ENCODE measurements at regions not wholly inside any gene's neighbourhood (a gene's known extent, or its start where the extent isn't known, plus 50 kb on each side); places are given as distances from the start of the nearest gene placed in this dataset.
A peak's percentile ranks its signal among the peaks of the same experiment; 100 is the strongest.

GRCh38 chr1:238592621-238593020 is 701.9 kb upstream of the ZP4 start:
- DNase-seq (ENCODE audit: low read depth in 1 of 2, low spot score in 1 of 2): no peak
- no peak for FAIRE-seq
- TF ChIP-seq CBX2 (IDR thresholded peaks at IDR 0.05; ENCODE audit: borderline replicate concordance, low read depth) (no peak), PHF8 (IDR thresholded peaks at IDR 0.05; ENCODE audit: borderline replicate concordance, low read depth) (no peak), RARB (CRISPR knock-in tag; IDR thresholded peaks at IDR 0.05) (no peak)
- Histone ChIP-seq H3K9me3 (no peaks in the 10 kb centered on the region), H3K4me2 (no peak overlapping the region), H3K4me1 (no peaks in the 10 kb centered on the region), H3K4me3 (no peak overlapping the region), H3K27ac (no peak overlapping the region)
- no peak for ATAC-seq
- POLR2A ChIA-PET: no interaction called here
- CTCF ChIA-PET: no interaction called here
- WGBS (ENCODE audit: missing lambda C conversion rate): 12% methylated on average over 7 of the region's 7 CpGs

GRCh38 chr1:238589843-238590435 is 699.2 kb upstream of the ZP4 start:
- TF ChIP-seq KDM1A (IDR thresholded peaks at IDR 0.05; ENCODE audit: low read depth) (no peak), MAFK (IDR thresholded peaks at IDR 0.05; ENCODE audit: partially characterized antibody) (peak; percentile 86)
- ATAC-seq (no peak), FAIRE-seq (no peak), DNase-seq (ENCODE audit: low read depth in 1 of 2, low spot score in 1 of 2) (no peak)
- Histone ChIP-seq H3K4me1 (no peaks in the 10 kb centered on the region), H3K9me3 (no peaks in the 10 kb centered on the region), H3K4me3 (no peak overlapping the region), H3K27ac (no peak overlapping the region), H3K4me2 (no peak overlapping the region)
- WGBS (ENCODE audit: missing lambda C conversion rate): 39% methylated on average over 9 of the region's 9 CpGs
- CTCF ChIA-PET: no interaction called here
- POLR2A ChIA-PET: no interaction called here

- ChIA-PET CTCF (no interaction called here), POLR2A (no interaction called here)
- H3K4me2 ChIP-seq: no peak overlapping the region
- DNase-seq (ENCODE audit: low read depth in 1 of 2, low spot score in 1 of 2) (no peak), ATAC-seq (no peak), FAIRE-seq (no peak)
- no peaks in the 10 kb centered on the region for H3K4me1 ChIP-seq
- no peak overlapping the region for H3K4me3 ChIP-seq
- H3K9me3 ChIP-seq: no peaks in the 10 kb centered on the region
- H3K27ac ChIP-seq: no peak overlapping the region
- WGBS (ENCODE audit: missing lambda C conversion rate): 4% methylated on average over 3 of the region's 3 CpGs
- no peak for TF ChIP-seq FOXS1 (CRISPR knock-in tag; IDR thresholded peaks at IDR 0.05)
- TF ChIP-seq ESRRA (IDR thresholded peaks at IDR 0.05; ENCODE audit: borderline replicate concordance, low read length): no peak
- no peak for TF ChIP-seq KDM1A (IDR thresholded peaks at IDR 0.05; ENCODE audit: low read depth)
- TF ChIP-seq MAX (IDR thresholded peaks at IDR 0.05): no peak
- TF ChIP-seq RARB (CRISPR knock-in tag; IDR thresholded peaks at IDR 0.05): no peak
- TF ChIP-seq ATOH8 (CRISPR knock-in tag; IDR thresholded peaks at IDR 0.05; ENCODE audit: low read depth): no peak
- no peak for TF ChIP-seq GATA3 (IDR thresholded peaks at IDR 0.05; ENCODE audit: borderline replicate concordance)
- TF ChIP-seq CTCF (IDR thresholded peaks at IDR 0.05): no peak
- no peak for TF ChIP-seq CHD2 (IDR thresholded peaks at IDR 0.05; ENCODE audit: low read length, partially characterized antibody)
- TF ChIP-seq CBX2 (IDR thresholded peaks at IDR 0.05; ENCODE audit: borderline replicate concordance, low read depth): no peak
- TF ChIP-seq ZC3H11A (IDR thresholded peaks at IDR 0.05): no peak
- no peak for TF ChIP-seq ZNF302 (CRISPR knock-in tag; IDR thresholded peaks at IDR 0.05)
- TF ChIP-seq USF2 (IDR thresholded peaks at IDR 0.05): no peak
- TF ChIP-seq RFX5 (IDR thresholded peaks at IDR 0.05): no peak
Measured at GRCh38 chr1:238582816-238583215, 692.1 kb upstream of the ZP4 start.

GRCh38 chr1:238581332-238581731 is 690.6 kb upstream of the ZP4 start:
- CTCF ChIA-PET: no interaction called here
- TF ChIP-seq FOSB (CRISPR knock-in tag; IDR thresholded peaks at IDR 0.05) (no peak), HOXA7 (CRISPR knock-in tag; IDR thresholded peaks at IDR 0.05) (no peak), NR3C1 (IDR thresholded peaks at IDR 0.05) (no peak), RCOR1 (IDR thresholded peaks at IDR 0.05; ENCODE audit: low read depth, low read length) (no peak), CBX8 (IDR thresholded peaks at IDR 0.05) (no peak), JUNB (IDR thresholded peaks at IDR 0.05) (no peak), RNF2 (IDR thresholded peaks at IDR 0.05; ENCODE audit: borderline replicate concordance, low read depth) (no peak), HDAC2 (IDR thresholded peaks at IDR 0.05) (no peak)
- Histone ChIP-seq H3K9me3 (0 out of 3 replicates have a peak, but pooled peaks cover 3% of the 10 kb centered on the region), H3K4me3 (no peak overlapping the region), H3K4me1 (no peaks in the 10 kb centered on the region), H3K4me2 (no peak overlapping the region), H3K27ac (no peak overlapping the region)
- ATAC-seq: no peak
- POLR2A ChIA-PET: no interaction called here
- FAIRE-seq: no peak
- 31% methylated on average over 2 of the region's 2 CpGs for WGBS (ENCODE audit: missing lambda C conversion rate)
- no peak for DNase-seq (ENCODE audit: low read depth in 1 of 2, low spot score in 1 of 2)
